Ovary (tissue), 7 donors: ENCODE measurements at regions not wholly inside any gene's neighbourhood (a gene's known extent, or its start where the extent isn't known, plus 50 kb on each side); places are given as distances from the start of the nearest gene placed in this dataset. TPM values are rescaled to one million over a fixed set of nuclear protein-coding genes. Genes with fewer than 3 reads are reported as not detected.
"Not testable (repeated sequence)": the region's sequence is repeated elsewhere in the genome, so short reads cannot be mapped to it uniquely, and the experiment has no call there.

Experiments used
- DNase-seq, 5 donors: peaks; one replicate each; pipeline ENCODE4 v3.0.0-alpha.2; 2019 to 2020
- H3K27ac ChIP-seq, 2 donors: fragments of 200-600 bp; one replicate each; pipeline versions ENCODE4 v1.5.1 to v1.8.0; 2019 to 2022
- H3K27me3 ChIP-seq: fragments of 200-600 bp; one replicate; pipeline ENCODE4 v1.8.0; 2022
- H3K36me3 ChIP-seq: fragments of 200-600 bp; sonication (generic); one replicate; pipeline ENCODE4 v1.5.1; 2019
- H3K4me1 ChIP-seq: one replicate; pipeline ENCODE4 v1.8.1; 2013; ENCODE audit warnings: mild to moderate bottlenecking, moderate library complexity; ENCODE audit not compliant: insufficient read depth
- H3K4me3 ChIP-seq: fragments of 200-600 bp; sonication (generic); one replicate; pipeline ENCODE4 v1.5.1; 2017
- H3K9me3 ChIP-seq, 2 donors: fragments of 200-600 bp in 1 of 2; sonication (generic) in 1 of 2; one replicate each; pipeline versions ENCODE4 v1.5.1 to v1.8.1; 2013 to 2019; ENCODE audit warnings: mild to moderate bottlenecking in 1 of 2, moderate library complexity in 1 of 2
- EP300 ChIP-seq: sonication (generic); formaldehyde crosslinking; IDR thresholded peaks from one replicate; pipeline ENCODE4 v1.6.1; 2017; ENCODE audit warnings: antibody characterized with exemption
- POLR2A ChIP-seq: fragments of 450-650 bp; IDR thresholded peaks from one replicate; pipeline ENCODE4 v1.6.1; 2017; ENCODE audit warnings: antibody characterized with exemption, mild to moderate bottlenecking, moderate library complexity
- WGBS, 3 donors: extraction: QIAGEN DNeasy Blood & Tissue Kit in 1 of 3; methylation state at CpG; one replicate each; pipeline versions ENCODE4 v1.1.5 to v1.1.7; 2013 to 2017; 5-methylcytosine and 5-hydroxymethylcytosine counted together
- intact Hi-C, 4 donors: fragments of 100-400 bp; cut with DNase I; formaldehyde crosslinking; loops; one replicate each; pipeline versions ENCODE4 v1.11.0 to v1.15.1; 2022 to 2023
- microRNA counts: library from miRNA; unstranded; fragments of <30 nt; microRNA quantifications from one replicate; lab custom pipeline; 2016
- microRNA-seq, 3 donors: library from miRNA; unstranded; fragments of <30 nt; microRNA quantifications; one replicate each; pipeline versions ENCODE4 to v1.2.0, GENCODE V29; 2019 to 2020
- small RNA-seq: library from RNA; depleted of rRNA; stranded (forward); fragments of <200 nt; gene quantifications from one replicate; pipeline ENCODE3, GENCODE V24; 2016
- TF ChIP-seq, protein P1 (sequence below), 3 donors: fragments of 450-650 bp in 2 of 3; fragments of 200-600 bp in 1 of 3; IDR thresholded peaks; one replicate each; pipeline versions ENCODE4 v1.5.1 to v1.8.0; 2016 to 2022; ENCODE audit warnings: antibody characterized with exemption in 3 of 3, mild to moderate bottlenecking in 1 of 3
- donor health status: DM: no; HTN: no; CAD: no; lungs with moderate emphysema.
- donor health status: DM: no; HTN: no; CAD: no.
- donor health status: Bipolar disorder and iron deficiency.
- donor health status: DM: no; HTN: no; CAD: no.
- donor health status: DM: yes; HTN: yes; CAD: no.

DNA sequence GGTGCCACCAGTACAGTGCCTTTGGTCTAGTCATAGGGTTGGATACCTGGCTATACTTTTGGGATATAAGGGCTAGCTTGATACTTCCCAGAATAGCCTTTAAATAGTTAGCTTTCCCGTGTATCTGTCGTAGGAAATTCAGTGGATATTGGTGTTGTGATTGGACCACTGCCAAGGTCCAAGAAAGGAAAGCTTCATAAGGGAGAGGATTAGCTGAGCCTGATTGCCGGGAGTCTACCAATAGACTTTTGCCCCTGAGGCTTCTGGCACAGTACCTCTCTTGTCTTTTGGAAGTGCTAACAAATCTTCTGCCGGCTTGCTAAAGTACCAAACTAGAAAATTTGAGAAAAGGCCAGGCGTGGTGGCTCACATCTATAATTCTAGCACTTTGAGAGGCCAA is 61.1 kb upstream of the XIST start:
- no peaks in the 10 kb centered on the region for H3K27me3 ChIP-seq
- TF ChIP-seq, protein P1, sequence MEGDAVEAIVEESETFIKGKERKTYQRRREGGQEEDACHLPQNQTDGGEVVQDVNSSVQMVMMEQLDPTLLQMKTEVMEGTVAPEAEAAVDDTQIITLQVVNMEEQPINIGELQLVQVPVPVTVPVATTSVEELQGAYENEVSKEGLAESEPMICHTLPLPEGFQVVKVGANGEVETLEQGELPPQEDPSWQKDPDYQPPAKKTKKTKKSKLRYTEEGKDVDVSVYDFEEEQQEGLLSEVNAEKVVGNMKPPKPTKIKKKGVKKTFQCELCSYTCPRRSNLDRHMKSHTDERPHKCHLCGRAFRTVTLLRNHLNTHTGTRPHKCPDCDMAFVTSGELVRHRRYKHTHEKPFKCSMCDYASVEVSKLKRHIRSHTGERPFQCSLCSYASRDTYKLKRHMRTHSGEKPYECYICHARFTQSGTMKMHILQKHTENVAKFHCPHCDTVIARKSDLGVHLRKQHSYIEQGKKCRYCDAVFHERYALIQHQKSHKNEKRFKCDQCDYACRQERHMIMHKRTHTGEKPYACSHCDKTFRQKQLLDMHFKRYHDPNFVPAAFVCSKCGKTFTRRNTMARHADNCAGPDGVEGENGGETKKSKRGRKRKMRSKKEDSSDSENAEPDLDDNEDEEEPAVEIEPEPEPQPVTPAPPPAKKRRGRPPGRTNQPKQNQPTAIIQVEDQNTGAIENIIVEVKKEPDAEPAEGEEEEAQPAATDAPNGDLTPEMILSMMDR (IDR thresholded peaks at IDR 0.05), result no peak
- no peak for TF ChIP-seq POLR2A
- TF ChIP-seq EP300, result no peak
- no peak overlapping the region for H3K4me3 ChIP-seq
- no peaks in the 10 kb centered on the region for H3K36me3 ChIP-seq
- intact Hi-C loops, result no loop called here
- 25 to 30% (median 26%) methylated on average over 5 of the region's 5 CpGs for WGBS, 3 donors
- no peak overlapping the region for H3K27ac ChIP-seq
- no peak for DNase-seq
- H3K4me1 ChIP-seq, result no peaks in the 10 kb centered on the region
- no peaks in the 10 kb centered on the region for H3K9me3 ChIP-seq

- DNase-seq, H3K9me3 ChIP-seq: not testable (repeated sequence)
- 79 to 90% (median 84%) methylated on average over 5 of the region's 5 CpGs for WGBS, 3 donors
These were observed 59.4 kb upstream of the XIST start for GRCh38 chrX:73911946-73912345.

DNA sequence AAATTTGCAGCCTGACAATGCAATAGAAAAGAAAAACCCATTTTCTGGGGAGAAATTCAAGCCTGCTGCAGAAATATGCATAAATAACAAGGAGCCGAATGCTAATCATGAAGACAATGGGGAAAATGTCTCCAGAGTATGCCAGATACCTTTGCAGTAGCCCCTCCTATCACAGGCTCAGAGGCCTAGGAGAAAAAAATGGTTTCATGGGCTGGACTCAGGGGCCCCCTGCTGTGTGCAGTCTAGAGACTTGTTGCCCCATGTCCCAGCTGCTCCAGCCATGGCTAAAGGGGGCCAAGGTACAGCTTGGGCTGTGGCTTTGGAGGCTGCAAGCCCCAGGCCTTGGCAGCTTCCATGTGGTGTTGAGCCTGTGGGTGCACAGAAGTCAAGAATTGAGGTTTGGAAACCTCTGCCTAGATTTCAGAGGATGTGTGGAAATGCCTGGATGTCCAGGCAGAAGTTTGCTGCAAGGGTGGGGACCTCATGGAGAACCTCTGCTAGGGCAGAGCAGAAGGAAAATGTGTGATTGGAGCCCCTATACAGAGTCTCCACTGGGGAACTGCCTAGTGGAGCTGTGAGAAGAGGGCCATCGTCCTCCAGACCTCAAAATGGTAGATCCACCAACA is 53.3 kb upstream of the XIST start:
- WGBS, 3 donors, result 74 to 89% (median 74%) methylated on average over 2 of the region's 2 CpGs
- H3K4me1 ChIP-seq, H3K27ac ChIP-seq, H3K36me3 ChIP-seq, DNase-seq, intact Hi-C loops, H3K9me3 ChIP-seq, H3K27me3 ChIP-seq, H3K4me3 ChIP-seq: not testable (repeated sequence)

More at GRCh38 chrX:73911946-73912345, 59.4 kb upstream of the XIST start:
- intact Hi-C loops, H3K4me1 ChIP-seq, H3K4me3 ChIP-seq, H3K27me3 ChIP-seq, H3K36me3 ChIP-seq, H3K27ac ChIP-seq: not testable (repeated sequence)

DNA sequence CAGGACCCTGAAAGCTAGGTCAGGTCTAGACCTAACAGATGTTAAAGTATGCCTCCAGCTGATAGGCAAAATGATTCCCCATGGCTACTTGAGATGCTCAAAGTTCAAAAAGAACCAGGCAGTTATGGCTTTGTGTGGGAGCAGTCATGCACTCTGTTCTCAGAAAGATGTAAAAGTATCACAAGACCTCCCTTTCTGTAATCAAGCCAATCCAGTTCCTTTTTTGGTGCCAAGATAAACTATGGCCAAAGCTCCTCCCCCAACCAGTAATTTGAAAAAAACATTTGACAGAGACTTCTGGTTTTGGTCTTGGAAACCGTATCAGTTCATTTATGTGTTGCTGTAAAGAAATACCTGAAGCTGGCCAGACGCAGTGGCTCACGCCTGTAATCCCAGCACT is 51.4 kb upstream of the XIST start:
- DNase-seq, result no peak
- Histone ChIP-seq H3K9me3 (no peaks in the 10 kb centered on the region), H3K27ac (no peak overlapping the region), H3K4me3 (no peak overlapping the region), H3K36me3 (no peaks in the 10 kb centered on the region), H3K27me3 (no peaks in the 10 kb centered on the region), H3K4me1 (no peaks in the 10 kb centered on the region)
- 61 to 64% (median 63%) methylated on average over 3 of the region's 3 CpGs for WGBS, 3 donors
- TF ChIP-seq POLR2A (no peak), EP300 (no peak)
- TF ChIP-seq, protein P1 (IDR thresholded peaks at IDR 0.05), result no peak
- intact Hi-C loops, result no loop called here

MicroRNAs encoded in the stretch of these regions (microRNA counts, 767-probe panel; counts per million panel counts)
- 3,787 counts per million, percentile 88 among the panel's probes with 10 or more counts for microRNA hsa-miR-374b-5p (lab: Ali Mortazavi, UCI)
- microRNA hsa-miR-374c-5p (lab: Ali Mortazavi, UCI), result 530 counts per million, percentile 78 among the panel's probes with 10 or more counts
- 530 counts per million, percentile 78 among the panel's probes with 10 or more counts for microRNA hsa-miR-421 (lab: Ali Mortazavi, UCI)

Small RNA genes in the stretch of these regions (microRNA-seq; reads per million reads assigned to microRNA genes)
- 0 reads per million in 3 donors for gene MIR374B
- 0 reads per million in 3 donors for gene MIR374C
- gene MIR421, result 38.9 to 56.2 (median 50.7) reads per million in 3 donors

Small RNA genes in the stretch of these regions (small RNA-seq; reads per million reads assigned to genes)
- gene ATP5MDP1 (not detected), gene DDX3P2 (not detected), gene MIR374B (3.4 reads per million, percentile 77 among the genes with 10 or more reads in this experiment), gene MIR421 (26.2 reads per million, percentile 88 among the genes with 10 or more reads in this experiment), gene RF02124 (not detected), gene RF02125 (not detected)
